Stomach (tissue), 8 donors: ENCODE measurements at regions not wholly inside any gene's neighbourhood (a gene's known extent, or its start where the extent isn't known, plus 50 kb on each side); places are given as distances from the start of the nearest gene placed in this dataset.

ENCODE experiments used
- DNase-seq, 2 donors: peaks; one replicate each; pipeline versions ENCODE4 v3.0.0 to v3.0.0-alpha.2; 2013 to 2019
- H3K27ac ChIP-seq, 5 donors: fragments of 200-600 bp in 4 of 5; sonication (generic) in 4 of 5; one replicate each; pipeline ENCODE4 v1.5.1; 2013 to 2019; ENCODE audit warnings: mild to moderate bottlenecking in 1 of 5, moderate library complexity in 1 of 5
- H3K27me3 ChIP-seq, 3 donors: fragments of 200-600 bp; sonication (generic); one replicate each; pipeline ENCODE4 v1.5.1; 2017 to 2019; ENCODE audit warnings: mixed run types in 1 of 3
- H3K36me3 ChIP-seq, 4 donors: fragments of 200-600 bp; sonication (generic); 1 replicate in 3 of 4; 2 replicates in 1 of 4; pipeline ENCODE4 v1.5.1; 2016 to 2019
- H3K4me1 ChIP-seq, 4 donors: fragments of 200-600 bp; sonication (generic); one replicate each; pipeline ENCODE4 v1.5.1; 2016 to 2019
- H3K4me3 ChIP-seq, 4 donors: fragments of 200-600 bp; sonication (generic) in 3 of 4; one replicate each; pipeline ENCODE4 v1.5.1; 2016 to 2019; ENCODE audit warnings: mild to moderate bottlenecking in 1 of 4
- H3K9me3 ChIP-seq, 4 donors: fragments of 200-600 bp; sonication (generic); one replicate each; pipeline ENCODE4 v1.5.1; 2016 to 2019
- EP300 ChIP-seq: sonication (generic); formaldehyde crosslinking; IDR thresholded peaks from one replicate; pipeline ENCODE4 v1.6.1; 2017; ENCODE audit warnings: antibody characterized with exemption
- POLR2A ChIP-seq, 4 donors: fragments of 450-650 bp; IDR thresholded peaks; one replicate each; pipeline ENCODE4 v1.6.1; 2016; ENCODE audit warnings: antibody characterized with exemption in 4 of 4, control low read depth in 2 of 4, mild to moderate bottlenecking in 1 of 4, moderate library complexity in 1 of 4
- POLR2AphosphoS5 ChIP-seq, 3 donors: sonication (generic); formaldehyde crosslinking; IDR thresholded peaks; one replicate each; pipeline ENCODE4 v1.6.1; 2016; ENCODE audit warnings: antibody characterized with exemption in 3 of 3
- WGBS, 5 donors: extraction: QIAGEN DNeasy Blood & Tissue Kit in 3 of 5; methylation state at CpG; one replicate each; pipeline versions ENCODE4 v1.1.5 to v1.1.7; 2013 to 2018; 5-methylcytosine and 5-hydroxymethylcytosine counted together
- intact Hi-C: fragments of 100-400 bp; cut with DNase I; formaldehyde crosslinking; loops from one replicate; pipeline ENCODE4 v1.15.1; 2023; ENCODE audit warnings: low total_unique reads
- TF ChIP-seq, protein P1 (sequence below), 7 experiments: fragments of 450-650 bp in 4 of 7; fragments of 200-600 bp in 3 of 7; sonication (generic) in 3 of 7; IDR thresholded peaks; one replicate each; pipeline ENCODE4 v1.5.1; 2016 to 2019; ENCODE audit warnings: antibody characterized with exemption in 7 of 7, control low read depth in 2 of 7, mild to moderate bottlenecking in 1 of 7
- donor health status: healthy with polysubstance abuse.
- donor health status: Bipolar disorder and iron deficiency.
- donor health status: healthy.

DNA sequence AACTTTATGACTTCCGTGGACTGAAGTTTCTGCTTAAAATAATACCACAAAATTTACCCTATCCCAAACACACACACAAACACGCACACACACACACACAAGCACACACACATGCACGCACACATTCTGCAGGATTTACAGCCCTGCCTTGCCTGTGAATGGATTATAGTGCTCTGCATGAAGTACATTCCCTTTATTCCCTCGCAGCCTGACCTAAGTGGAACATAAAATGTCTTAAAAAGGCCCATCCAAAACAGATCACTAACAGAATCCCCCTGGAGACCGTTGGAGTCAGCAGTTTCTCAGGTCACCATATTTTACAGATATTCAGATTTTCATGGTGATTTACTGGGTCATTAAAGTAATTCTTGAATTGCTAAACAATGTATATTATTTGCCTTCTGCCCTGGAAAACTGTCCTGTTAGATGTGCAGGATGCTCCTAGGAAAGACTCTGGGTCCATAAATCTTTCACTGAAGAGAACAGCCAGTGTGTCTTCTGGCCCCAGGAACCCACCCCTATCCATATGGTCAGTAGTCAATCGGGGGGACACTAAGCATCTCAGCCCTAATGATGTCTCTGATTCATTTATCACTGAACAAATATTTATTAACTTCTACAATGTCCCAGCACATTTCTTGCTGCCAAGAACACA is 587.7 kb upstream of the BOD1L1 start:
- intact Hi-C loops, result no loop called here
- H3K4me3 ChIP-seq, result no peak overlapping the region
- no peaks in the 10 kb centered on the region for H3K4me1 ChIP-seq
- H3K27ac ChIP-seq, result no peak overlapping the region
- peaks cover 0 to 10% (median 5%) of the 10 kb centered on the region in 4 donors for H3K9me3 ChIP-seq
- H3K27me3 ChIP-seq, result no peaks in the 10 kb centered on the region
- TF ChIP-seq POLR2A (IDR thresholded peaks at IDR 0.05), result no peak
- TF ChIP-seq EP300, result no peak
- TF ChIP-seq POLR2AphosphoS5 (IDR thresholded peaks at IDR 0.05), result no peak
- TF ChIP-seq, protein P1, sequence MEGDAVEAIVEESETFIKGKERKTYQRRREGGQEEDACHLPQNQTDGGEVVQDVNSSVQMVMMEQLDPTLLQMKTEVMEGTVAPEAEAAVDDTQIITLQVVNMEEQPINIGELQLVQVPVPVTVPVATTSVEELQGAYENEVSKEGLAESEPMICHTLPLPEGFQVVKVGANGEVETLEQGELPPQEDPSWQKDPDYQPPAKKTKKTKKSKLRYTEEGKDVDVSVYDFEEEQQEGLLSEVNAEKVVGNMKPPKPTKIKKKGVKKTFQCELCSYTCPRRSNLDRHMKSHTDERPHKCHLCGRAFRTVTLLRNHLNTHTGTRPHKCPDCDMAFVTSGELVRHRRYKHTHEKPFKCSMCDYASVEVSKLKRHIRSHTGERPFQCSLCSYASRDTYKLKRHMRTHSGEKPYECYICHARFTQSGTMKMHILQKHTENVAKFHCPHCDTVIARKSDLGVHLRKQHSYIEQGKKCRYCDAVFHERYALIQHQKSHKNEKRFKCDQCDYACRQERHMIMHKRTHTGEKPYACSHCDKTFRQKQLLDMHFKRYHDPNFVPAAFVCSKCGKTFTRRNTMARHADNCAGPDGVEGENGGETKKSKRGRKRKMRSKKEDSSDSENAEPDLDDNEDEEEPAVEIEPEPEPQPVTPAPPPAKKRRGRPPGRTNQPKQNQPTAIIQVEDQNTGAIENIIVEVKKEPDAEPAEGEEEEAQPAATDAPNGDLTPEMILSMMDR (IDR thresholded peaks at IDR 0.05), result no peak
- DNase-seq, result no peak
- H3K36me3 ChIP-seq, result no peaks in the 10 kb centered on the region
- WGBS, 5 donors, result 71 to 87% (median 81%) methylated on average over 6 of the region's 6 CpGs

GRCh38 chr4:14217401-14217800 is 589.9 kb upstream of the BOD1L1 start:
- DNase-seq, result no peak
- Histone ChIP-seq H3K9me3 (peaks cover 0 to 8% (median 4%) of the 10 kb centered on the region in 4 donors), H3K4me1 (no peaks in the 10 kb centered on the region), H3K27me3 (no peaks in the 10 kb centered on the region), H3K27ac (no peak overlapping the region), H3K4me3 (no peak overlapping the region), H3K36me3 (no peaks in the 10 kb centered on the region)
- WGBS, 5 donors, result 76 to 84% (median 80%) methylated on average over 3 of the region's 3 CpGs
- TF ChIP-seq EP300, result no peak
- TF ChIP-seq, protein P1 (IDR thresholded peaks at IDR 0.05), result no peak
- TF ChIP-seq POLR2AphosphoS5 (IDR thresholded peaks at IDR 0.05), result no peak
- TF ChIP-seq POLR2A (IDR thresholded peaks at IDR 0.05), result no peak
- intact Hi-C loops, result no loop called here

DNA sequence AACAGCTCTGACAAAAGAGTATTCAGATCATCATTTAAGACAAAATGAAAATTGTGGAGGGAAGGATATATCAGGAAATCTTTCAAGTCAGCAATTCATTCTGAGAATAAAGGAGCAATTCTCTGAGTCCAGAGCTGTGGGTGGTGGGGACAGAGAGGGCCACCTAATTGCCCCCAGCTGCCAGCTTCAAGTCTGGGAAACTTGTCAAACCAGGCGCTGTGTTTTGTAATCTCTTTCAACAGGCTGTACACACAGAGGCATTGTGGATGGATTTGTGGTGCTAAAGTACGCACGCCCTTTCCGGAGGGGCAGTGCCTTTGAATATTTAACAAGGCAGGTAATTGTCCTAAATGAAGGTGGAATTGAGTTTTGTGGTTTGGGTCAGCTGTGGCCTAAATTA is 591.1 kb upstream of the BOD1L1 start:
- Histone ChIP-seq H3K4me3 (no peak overlapping the region), H3K27ac (no peak overlapping the region), H3K9me3 (no peaks in the 10 kb centered on the region), H3K36me3 (no peaks in the 10 kb centered on the region), H3K27me3 (no peaks in the 10 kb centered on the region), H3K4me1 (peaks cover 0 to 8% (median 0%) of the 10 kb centered on the region in 4 donors)
- TF ChIP-seq EP300, result no peak
- peak in 1 of 2 donors; percentile 76 for DNase-seq
- intact Hi-C loops, result no loop called here
- WGBS, 5 donors, result 36 to 72% (median 43%) methylated on average over 4 of the region's 4 CpGs

DNA sequence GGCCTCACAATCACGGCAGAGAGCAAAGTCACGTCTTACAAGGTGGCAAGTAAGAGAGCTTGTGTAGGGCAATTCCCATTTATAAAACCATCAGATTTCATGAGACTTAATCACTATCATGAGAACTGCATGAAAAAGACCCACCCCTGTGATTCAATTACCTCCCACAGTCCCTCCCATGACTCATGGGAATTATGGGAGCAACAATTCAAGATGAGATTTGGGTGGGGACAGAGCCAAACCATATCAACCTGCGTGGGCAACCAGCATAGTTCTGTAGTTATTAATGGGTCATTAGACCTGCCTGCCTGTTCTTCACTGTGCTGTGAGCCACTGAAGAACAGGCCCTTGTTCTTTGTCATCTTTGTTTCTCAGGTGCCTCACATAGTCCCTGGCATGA is 593.7 kb upstream of the BOD1L1 start:
- H3K36me3 ChIP-seq, result no peaks in the 10 kb centered on the region
- H3K4me3 ChIP-seq, result no peak overlapping the region
- no peaks in the 10 kb centered on the region for H3K27me3 ChIP-seq
- no peak for DNase-seq
- H3K9me3 ChIP-seq, result no peaks in the 10 kb centered on the region
- TF ChIP-seq EP300 (no peak), POLR2A (IDR thresholded peaks at IDR 0.05) (no peak), POLR2AphosphoS5 (IDR thresholded peaks at IDR 0.05) (no peak)
- TF ChIP-seq, protein P1 (IDR thresholded peaks at IDR 0.05), result no peak
- peaks cover 0 to 11% (median 0%) of the 10 kb centered on the region in 4 donors for H3K4me1 ChIP-seq
- WGBS, 5 donors, result 85 to 95% (median 91%) methylated on average over 3 of the region's 3 CpGs
- intact Hi-C loops, result no loop called here
- no peak overlapping the region for H3K27ac ChIP-seq

DNA sequence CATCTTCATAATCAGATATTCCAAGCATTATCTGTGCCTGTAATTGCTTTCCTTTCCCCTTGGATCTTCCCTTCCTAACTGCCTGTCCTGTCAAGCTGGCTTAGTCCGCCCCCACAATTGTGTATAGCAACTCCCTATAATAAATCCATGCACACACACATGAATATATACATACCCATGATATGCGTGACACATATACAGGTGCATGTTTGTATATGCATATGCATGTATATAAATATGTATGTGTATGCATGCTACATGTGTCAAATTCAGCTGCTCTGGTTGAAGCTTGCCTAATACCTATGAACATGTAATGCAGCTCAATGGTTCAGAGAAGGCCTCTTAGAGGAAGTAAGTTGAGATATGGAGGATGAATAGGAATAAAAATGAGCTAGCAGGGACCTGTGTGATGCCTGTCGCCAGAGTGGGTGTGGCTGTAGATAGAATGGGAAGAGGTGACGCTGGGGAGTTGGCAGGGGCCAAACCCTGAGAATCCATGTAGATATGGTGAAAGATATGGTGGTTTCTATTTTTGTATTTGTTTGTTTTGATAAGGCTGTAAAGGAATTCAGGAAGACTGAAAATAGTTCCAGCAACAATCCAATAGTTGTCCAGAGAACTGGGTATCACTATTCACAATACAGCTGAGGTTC is 595.0 kb upstream of the BOD1L1 start:
- 60 to 68% (median 66%) methylated on average over 4 of the region's 4 CpGs for WGBS, 5 donors
- peak in 1 of 2 donors; percentile 8 for DNase-seq
- H3K27ac ChIP-seq, result no peak overlapping the region
- H3K4me1 ChIP-seq, result peaks cover 0 to 11% (median 0%) of the 10 kb centered on the region in 4 donors
- intact Hi-C loops, result no loop called here
- TF ChIP-seq POLR2A (IDR thresholded peaks at IDR 0.05) (no peak), EP300 (no peak), POLR2AphosphoS5 (IDR thresholded peaks at IDR 0.05) (no peak)
- TF ChIP-seq, protein P1 (IDR thresholded peaks at IDR 0.05), result no peak
- no peaks in the 10 kb centered on the region for H3K27me3 ChIP-seq
- H3K9me3 ChIP-seq, result no peaks in the 10 kb centered on the region
- H3K4me3 ChIP-seq, result no peak overlapping the region
- H3K36me3 ChIP-seq, result no peaks in the 10 kb centered on the region
